Inflammatory macrophage (primary cell): ENCODE measurements at regions not wholly inside any gene's neighbourhood (a gene's known extent, or its start where the extent isn't known, plus 50 kb on each side); places are given as distances from the start of the nearest gene placed in this dataset.
"Not testable (repeated sequence)": the region's sequence is repeated elsewhere in the genome, so short reads cannot be mapped to it uniquely, and the experiment has no call there.

Source experiments
- DNase-seq, 2 donors: peaks; one replicate each; pipeline ENCODE4 v3.0.0-alpha.2; 2020 to 2022

DNA sequence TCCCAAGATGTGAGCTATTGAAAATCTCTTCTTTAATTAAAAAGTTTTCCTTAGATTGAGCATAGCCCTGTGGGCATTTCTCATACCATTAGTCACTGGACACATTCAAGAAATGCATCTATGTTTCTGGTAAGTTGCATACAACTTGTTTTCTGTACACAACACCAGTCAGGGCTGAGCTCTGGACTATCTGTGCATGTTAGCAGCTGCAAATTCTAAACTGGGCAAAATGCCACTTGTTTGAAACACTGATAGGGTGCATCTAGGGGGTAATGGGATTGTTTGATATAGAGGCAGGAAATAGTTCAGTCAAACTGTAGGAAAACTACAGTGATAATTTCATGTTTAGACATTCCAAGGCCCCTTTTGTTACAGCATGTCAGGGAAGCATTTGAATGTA is 145.6 kb upstream of the NPY start:
- DNase-seq = no peak

DNA sequence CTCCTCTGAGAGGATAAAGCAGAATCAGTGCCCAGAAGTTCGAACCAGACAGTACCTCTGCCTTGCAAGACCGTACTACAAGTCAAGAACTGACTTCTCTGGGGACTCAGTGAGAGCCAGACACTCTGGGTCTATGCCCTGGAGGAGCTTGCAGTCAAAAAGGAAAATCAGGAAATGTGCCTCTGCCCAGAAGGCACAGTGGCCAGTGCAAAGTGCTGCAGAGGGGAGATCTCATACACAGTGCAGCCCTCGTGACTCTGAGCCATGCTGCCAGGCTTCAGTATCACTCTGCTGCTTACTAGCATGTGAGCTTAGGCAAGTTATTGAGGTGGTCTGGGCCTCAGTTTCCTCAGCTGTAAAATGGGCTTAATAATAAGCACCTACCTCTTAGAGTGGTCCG is 144.0 kb upstream of the NPY start:
- no peak for DNase-seq

DNA sequence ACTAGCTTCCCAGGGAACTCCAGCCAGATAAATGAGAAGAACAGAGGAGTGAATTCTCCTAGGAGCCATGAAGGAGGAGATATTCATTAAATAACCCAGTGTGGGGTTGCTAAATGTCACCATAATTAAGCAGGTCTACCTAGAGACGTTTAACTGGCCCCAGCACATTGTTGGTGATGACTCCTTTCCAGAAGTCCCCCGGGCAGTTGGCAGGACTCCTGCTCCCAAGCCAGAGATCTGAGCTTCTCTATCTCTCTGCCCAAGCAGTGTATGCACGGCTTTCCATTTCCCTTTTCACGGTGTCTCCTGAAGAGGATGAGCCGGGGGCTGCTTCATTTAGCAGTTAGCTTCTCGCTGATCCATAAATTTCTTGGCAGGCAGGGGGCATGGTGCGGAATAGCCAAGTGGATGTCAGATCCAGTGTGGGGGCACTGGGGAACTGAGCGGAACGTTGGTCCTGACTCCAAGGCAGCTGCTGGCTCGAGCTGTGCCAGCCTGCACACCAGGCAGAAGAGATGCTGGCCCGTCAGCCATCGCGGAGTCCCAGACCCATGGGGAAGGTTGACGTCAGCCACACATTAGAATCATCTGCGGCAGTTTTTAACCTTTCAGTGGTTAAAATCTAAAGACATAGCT is 142.0 kb upstream of the NPY start:
- no peak for DNase-seq

DNA sequence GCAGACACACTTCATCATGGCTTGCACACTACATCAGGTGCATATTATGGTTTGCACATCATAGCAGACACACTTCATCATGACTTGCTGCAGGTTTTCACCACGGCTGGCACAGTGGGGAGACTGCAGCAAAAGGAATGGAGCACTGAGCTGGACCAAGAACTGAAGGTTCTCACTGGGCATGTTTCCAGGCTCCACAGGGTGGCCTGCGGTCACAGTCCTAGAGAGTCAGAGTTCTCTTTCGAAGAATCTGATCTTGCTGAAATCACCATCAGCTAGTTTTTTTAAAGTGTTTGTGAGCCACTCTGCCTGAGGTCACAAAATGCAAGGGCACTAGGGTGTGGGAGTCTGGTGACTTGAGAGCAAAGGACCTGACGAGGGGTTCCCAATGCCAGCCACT is 140.4 kb upstream of the NPY start:
- no peak for DNase-seq

DNA sequence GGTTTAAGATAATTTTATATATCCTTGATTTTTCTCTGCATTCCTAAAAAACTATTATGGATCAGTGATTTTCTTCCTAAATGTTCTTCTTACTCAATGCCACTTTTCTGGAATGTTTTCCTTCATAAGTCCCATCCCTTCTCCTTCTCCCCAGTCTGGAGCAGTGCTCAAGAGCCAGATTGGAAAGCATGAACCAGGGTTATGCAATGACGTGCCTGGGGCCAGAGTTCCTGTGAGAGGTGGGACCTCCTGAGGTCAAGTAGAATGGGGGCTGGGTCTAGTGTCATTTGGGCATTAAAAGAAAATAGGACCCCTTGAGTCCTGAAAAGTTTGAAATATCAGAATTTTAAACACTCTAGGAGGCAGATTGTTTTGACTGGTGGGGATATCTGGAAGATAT is 132.0 kb upstream of the NPY start:
- DNase-seq = no peak

DNA sequence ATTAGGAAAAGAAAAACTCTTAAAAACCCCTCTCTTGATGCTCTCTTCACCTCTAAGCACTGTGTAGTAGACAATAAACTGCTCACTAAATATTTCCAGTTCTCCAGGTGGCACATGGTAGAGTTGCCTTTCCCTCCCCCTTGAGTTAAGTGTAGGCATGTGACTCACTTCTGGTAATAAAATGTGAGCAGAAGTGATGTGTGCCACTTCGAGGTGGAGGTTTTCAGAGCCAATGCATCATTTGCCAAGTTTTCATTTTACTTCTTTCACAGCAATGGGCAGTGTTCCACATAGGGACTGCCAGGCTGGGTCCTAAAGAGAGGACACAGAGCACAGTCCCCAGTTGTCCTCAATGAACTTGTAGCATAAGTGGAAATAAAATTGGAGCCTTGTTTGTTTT is 131.6 kb upstream of the NPY start:
- no peak for DNase-seq

DNA sequence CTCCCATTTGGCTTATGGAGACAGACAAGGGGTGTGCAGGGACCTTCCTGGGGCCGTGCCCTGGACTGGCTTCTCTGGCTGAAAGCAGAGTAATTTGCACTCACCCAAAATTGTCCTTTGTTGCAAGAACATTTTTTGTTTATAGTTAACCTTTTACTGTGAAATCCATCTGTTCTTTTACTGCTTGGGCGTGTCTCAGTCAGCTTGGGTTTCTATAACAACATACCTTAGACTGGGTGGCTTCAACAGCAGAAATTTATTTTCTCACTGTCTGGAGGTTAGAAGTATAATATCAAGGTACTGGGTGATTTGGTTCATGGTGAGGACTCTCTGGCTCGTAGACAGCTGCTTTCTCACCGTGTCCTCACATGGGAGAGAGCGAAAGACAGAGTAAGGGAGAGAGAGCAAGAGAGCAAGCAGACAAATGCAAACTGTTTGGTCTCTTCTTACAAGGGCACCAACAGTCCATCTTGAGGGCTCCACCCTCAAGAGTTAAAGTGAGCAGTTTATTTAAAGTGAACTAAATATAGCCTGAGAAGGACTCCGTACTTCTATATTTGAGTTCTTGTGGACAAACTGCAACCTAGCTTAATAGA is 131.0 kb upstream of the NPY start:
- no peak for DNase-seq

DNA sequence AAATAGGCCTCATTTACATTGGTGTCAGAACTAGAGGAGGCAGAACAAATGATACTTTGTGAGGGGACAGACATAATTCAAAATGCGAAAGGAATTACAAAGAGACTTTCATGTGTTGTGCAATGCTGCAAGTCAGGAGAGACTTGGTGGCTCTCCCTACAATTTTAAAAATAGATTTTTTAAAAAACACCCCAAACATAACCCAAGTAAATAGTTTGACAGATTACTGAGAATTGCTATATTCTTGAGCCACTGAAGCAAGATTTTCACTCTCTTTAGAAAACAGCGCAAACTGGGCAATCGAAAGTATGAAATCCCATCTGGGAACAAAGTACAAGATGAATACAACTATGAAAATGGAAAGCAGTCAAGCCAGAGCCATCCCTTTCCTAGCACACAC is 126.3 kb upstream of the NPY start:
- DNase-seq = no peak

DNA sequence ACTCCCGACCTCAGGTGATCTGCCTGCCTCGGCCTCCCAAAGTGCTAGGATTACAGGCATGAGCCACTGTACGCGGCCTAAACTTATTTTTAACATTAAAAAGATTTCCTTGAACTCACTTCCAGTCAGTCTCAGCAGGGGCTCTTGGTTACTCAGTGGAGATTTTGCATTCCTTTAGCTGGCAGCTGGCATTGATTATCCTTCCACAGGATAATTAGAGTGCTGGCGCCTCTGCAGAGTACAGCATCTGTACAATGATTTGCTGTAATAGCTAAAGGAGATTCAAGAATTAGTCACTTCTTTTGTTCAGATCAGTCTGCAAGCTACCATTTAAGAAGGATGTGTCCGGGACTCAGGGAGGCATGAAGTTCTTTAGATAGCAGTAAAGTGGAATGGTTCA is 125.0 kb upstream of the NPY start:
- DNase-seq = no peak

DNA sequence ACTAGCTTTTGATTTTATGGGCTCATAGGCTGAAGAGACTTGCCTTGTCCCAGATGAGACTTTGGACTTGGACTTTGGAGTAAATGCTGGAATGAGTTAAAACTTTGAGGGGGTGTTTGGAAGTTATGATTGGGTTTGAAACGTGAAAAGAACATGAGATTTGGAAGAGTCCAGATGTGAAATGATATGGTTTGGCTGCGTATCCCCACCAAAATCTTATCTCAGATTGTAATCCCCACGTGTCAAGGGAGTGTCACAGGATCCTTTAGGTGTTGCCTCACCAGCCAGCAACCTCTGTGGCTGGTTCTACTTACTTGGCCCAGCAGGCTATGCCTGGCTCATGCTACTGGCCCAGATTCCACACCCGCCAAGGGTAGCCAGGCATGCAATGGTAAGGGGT is 119.6 kb upstream of the NPY start:
- no peak for DNase-seq

DNA sequence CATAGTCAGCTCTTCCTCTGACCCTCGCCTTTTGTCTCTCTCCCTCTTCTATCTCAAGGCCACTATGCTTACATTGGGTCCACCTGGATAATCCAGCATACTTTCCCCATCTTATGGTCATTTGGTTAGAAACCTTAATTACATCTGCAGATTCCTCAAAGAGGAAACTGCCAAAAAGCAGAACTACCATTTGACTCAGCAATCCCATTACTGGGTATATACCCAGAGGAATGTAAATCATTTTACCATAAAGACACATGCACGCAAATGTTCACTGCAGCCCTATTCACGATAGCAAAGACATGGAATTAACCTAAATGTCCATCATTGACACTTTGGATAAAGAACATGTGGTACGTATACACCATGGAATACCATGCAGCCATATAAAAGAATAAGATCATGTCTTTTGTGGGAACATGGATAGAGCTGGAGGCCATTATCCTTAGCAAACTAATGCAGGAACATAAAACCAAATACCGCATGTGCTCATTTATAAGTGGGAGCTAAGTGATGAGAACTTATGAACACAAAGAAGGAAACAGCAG is 114.8 kb upstream of the NPY start:
- no peak for DNase-seq

DNA sequence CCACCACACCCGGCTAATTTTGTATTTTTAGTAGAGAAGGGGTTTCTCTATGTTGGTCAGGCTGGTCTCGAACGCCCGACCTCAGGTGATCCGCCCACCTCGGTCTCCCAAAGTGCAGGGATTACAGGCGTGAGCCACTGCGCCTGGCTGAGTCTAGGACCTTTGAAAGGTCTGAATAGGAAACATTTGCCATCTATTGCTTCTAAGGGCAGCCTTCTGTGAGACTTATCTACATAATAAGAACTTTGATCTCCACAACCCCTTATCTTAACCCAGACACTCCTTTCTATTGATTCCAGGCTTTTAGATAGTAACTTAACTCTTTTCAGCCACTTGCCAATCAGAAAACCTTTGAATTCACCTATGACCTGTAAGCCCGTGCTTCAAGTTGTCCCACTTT is 112.0 kb upstream of the NPY start:
- not testable (repeated sequence) for DNase-seq

DNA sequence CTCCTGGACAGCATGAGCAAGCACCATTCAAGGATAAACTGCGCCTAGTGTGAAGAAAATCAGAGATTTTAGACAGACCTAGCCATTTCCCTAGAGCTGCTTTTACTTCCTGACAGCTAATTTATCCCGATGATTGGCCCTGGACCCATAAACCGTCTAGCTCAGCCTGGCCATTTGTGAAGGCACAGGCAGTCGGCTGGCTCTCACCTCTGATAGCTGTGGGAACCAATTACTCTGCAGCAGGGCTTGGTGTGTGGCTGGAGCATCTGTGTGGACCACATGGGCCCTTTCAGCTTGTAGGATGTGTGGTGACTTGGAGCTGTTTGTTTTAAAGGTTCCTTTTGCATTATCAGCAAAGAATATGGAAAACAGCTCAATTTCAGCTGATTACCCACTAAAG is 111.1 kb upstream of the NPY start:
- no peak for DNase-seq

DNA sequence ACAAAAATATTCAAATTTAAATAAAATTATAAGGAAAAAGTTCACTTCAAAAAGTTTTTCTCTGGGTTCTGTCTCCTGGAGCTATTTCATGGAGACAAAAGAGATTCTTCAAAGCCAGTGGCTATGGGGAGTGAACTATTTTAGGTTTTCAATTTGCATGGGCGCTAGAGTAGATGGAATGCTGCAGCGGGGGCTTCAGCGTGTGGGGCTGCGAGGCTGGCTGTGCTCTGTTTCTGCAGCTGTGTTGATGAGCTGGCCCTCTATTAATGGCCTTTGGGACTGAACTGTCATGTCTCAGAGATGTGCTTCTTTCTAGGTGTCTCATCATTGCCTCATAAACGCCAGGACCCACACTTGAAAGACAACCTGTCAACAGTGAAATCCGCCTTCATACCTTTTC is 108.4 kb upstream of the NPY start:
- DNase-seq = no peak

DNA sequence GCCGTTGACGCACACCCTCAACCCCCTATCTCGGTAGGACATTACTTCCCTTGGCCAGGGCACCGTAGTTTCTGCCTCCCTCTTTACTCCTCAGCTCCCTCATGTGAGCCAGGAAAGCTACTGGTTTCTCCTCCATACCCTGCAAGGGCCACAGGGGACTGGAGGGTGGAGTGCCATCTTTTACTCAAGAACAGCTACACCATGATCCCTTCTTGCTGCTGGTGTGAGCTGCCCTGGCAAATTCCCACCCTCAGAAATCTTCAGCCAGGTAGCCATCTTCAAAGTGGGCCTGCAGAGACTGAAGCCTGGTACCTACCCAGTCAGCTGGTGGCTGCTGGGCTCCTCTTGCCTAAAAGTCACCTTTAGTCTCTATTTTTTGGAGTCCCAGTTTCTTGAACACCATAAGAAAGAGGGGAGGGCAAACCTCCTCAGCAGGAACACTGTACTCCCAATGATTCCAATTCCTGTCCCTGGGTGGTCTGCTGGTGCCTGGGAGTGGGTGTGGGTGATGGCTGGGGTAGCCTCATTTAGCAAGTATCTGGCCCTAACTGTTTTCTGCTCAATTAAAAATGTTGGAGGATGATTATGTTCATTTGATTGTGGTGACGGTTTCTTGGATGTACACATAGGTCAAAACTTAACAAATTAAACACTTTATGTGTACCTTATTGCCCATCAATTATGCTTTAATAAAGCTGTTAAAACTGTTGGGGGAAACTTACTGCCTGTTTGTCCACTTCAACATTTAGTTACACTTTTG is 105.0 kb upstream of the NPY start:
- DNase-seq = no peak

DNA sequence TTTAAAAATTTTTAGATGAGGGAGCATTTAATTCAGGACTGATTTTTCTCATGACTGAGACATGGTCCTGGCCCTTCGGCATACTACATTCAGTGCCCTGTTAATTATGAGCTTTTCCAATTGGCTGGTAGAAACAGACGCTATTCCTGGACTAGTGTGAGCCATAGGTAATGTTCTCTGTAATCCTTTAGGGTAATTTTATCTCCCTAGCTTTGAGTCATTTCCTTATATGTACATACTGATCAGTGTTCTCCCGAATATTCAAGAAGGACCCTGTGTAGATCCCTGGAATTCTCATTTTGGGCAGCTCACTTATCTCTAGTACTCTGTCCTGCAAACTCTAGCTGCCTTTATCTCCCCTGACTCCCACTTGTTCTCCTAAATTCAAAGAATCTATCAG is 92.6 kb upstream of the NPY start:
- DNase-seq = no peak

DNA sequence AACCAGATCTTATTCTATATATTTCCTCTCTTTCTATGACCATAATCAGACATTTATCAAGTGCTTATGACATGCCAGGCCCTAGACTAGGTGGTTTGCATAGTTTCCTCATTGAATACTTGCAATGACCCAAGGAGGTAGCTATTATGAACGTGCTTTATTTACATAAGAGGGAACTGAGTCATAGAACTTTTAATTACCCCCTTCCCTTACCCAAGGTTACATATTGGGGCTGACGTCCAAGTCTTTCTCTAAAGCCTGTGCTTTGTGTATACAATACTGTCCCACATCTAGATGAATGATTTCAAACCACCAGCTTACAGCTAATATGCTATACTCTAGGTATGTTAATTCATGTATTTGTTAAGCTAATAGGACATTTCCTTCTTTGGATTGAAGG is 91.9 kb upstream of the NPY start:
- no peak for DNase-seq

DNA sequence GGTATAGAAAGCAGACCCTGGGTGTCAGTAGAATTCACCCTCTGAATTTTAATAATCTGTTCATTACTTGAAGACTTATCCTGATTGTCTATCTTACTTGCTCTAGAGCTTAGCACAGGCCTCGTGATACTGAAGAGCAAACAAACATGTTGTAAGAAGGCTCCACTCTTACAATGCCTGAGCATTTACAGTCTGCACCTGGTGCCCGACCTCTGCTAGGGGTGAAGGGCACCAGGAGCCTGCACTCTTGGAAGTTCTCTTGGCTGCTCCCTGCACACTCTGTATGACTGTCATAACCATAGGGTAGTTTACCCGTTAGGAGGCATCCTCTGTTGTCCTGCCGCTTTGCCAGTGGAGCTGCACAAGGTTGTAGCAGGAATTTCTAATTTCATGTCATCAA is 91.3 kb upstream of the NPY start:
- no peak for DNase-seq

DNA sequence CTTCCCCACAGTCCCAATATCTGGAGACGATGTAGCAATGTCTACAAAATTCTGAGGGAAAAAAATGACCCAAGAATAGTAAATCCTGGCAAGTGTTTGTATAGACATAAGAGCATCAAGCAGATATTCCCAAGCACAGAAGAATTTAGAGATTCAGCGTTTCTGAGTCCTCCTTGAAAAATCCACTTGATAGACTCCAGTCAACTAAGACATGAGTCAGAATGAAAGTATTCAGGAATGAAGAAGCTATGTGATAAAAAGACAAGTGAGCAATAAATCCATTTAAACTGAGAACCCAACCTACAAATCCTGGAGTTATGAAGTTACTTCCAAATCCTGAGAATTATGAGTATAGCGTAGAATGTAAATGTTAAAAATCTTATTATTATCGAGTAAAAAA is 86.1 kb upstream of the NPY start:
- DNase-seq = no peak

DNA sequence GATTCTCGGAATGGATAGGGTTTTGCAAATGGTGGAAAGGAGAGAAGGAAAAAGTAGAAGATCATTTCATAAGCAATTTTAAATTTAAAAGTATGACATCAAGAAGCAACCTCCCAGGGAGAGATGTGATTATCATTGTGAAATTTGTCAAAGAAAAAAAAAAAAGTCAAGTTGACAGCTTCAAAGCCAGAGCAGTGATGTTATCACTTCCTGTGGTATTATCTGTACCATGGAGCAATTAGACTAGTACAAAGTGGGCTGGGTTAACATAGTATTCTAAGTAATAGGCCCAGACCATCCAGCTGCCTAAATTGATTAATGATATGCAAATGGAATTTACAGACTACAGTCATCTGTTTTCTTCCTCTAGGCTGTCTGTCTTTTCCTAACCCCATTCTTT is 84.0 kb upstream of the NPY start:
- DNase-seq = no peak

DNA sequence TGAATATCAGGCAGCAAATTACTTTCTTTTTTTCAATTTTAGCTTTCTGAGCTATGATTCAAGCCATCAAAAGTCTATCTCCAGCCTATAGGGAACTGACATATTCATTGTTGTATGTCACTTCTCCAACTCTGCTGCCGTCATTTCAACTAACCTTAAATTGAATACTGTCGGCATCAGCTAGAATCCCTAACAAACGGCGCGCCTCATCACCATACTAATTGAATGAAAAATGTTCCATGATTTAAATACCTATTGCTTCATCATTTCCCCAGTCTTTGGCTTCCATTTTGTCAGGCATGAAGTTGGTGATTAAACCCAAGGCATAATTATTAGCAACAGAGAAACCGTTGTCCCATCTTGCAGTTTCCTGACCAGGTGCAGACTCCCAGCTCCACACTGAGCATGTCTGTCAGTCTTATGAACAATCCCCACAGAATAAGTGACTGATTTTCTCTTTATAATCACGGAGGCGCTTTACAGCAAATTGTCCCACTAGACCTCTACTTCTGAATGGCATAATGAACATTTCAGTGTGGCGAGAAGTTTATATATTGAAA is 83.5 kb upstream of the NPY start:
- no peak for DNase-seq

DNA sequence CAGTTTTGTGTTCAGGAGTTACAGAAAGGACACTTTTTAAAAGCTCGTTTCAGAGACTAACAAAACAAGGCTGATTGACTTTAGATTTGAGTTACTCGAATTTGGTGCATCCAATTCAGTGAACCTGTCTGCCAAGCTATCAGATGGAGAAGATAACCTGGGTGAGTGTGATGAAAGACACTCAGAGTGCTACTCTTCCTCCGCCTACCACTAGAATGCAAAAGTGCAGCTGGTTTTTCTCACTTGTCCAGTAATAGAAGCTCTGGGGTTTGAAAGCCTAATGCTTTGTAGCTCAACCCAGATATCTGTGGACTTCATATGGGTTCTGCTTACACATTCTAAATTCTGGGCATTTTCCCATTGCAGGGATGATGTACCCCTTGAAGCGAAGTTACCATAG is 82.8 kb upstream of the NPY start:
- no peak for DNase-seq

DNA sequence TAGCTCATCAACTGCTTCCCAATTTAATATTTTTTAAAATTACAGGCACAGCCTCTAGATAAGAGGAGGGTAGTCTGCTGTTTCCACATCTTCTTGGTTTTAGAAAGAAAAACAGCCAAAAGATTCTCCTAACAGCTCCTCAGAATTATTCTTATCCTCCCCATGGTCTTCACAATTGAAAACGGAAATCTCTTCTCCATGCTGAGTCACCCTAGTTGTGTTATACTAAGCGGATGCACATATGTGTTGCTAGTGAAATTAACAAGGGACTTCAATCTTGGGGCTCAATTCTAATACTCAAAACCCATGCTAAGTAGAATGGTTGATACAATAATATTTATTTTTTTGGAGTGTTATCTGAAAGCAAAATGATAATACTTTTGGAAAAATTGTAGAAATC is 71.9 kb upstream of the NPY start:
- no peak for DNase-seq

DNA sequence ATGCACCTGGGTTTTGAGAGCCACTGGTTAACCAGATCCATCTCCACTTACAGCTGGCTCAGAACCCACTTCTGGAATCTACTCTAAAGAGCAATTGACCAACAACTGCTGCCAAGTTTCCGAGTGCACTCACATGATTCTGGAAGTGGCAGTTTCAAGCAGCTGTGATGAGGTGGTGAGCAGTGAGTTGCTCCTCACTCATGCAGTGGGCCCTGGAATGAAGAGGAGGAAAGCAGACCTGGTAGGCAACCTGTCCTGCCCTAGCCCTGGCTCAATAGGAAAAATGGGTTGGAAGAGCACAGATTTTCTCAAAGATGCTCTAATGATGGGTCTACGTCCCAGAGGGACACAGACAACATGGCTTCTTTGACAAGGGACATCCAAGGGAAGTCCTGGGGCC is 70.7 kb upstream of the NPY start:
- DNase-seq = no peak
